Kasumi-1 (cell line): ENCODE measurements at regions not wholly inside any gene's neighbourhood (a gene's known extent, or its start where the extent isn't known, plus 50 kb on each side); places are given as distances from the start of the nearest gene placed in this dataset.
"Not testable (repeated sequence)": the region's sequence is repeated elsewhere in the genome, so short reads cannot be mapped to it uniquely, and the experiment has no call there.

ENCODE experiments used
- DNase-seq, 2 experiments: peaks; one replicate each; lab custom pipeline; 2025; lab: John Stamatoyannopoulos, UW

- DNase-seq = no peak
These were observed 109.0 kb downstream of the ANXA3 start for GRCh38 chr4:78660559-78660958.

- DNase-seq = no peak
These were observed 109.6 kb downstream of the ANXA3 start for GRCh38 chr4:78661086-78661690.

GRCh38 chr4:78661921-78662521, 110.5 kb downstream of the ANXA3 start:
- no peak for DNase-seq

- DNase-seq = no peak
These were observed 111.1 kb downstream of the ANXA3 start for GRCh38 chr4:78662658-78663057.

GRCh38 chr4:78664296-78664695, 111.9 kb upstream of the BMP2K start:
- not testable (repeated sequence) for DNase-seq

GRCh38 chr4:78665216-78665770, 110.9 kb upstream of the BMP2K start:
- DNase-seq = no peak

- DNase-seq = peak; percentile 62 to 80
These were observed 109.3 kb upstream of the BMP2K start for GRCh38 chr4:78666830-78667258.

GRCh38 chr4:78667325-78667724, 108.8 kb upstream of the BMP2K start:
- DNase-seq = no peak

GRCh38 chr4:78667764-78668163, 108.4 kb upstream of the BMP2K start:
- DNase-seq = peak; percentile 34 to 41

- DNase-seq = peak; percentile 26 to 33
These were observed 106.7 kb upstream of the BMP2K start for GRCh38 chr4:78669453-78669852.

- no peak for DNase-seq
These were observed 104.0 kb upstream of the BMP2K start for GRCh38 chr4:78671903-78672815.

GRCh38 chr4:78673337-78673736, 102.8 kb upstream of the BMP2K start:
- no peak for DNase-seq

GRCh38 chr4:78675325-78675724, 100.8 kb upstream of the BMP2K start:
- DNase-seq = no peak

GRCh38 chr4:78682070-78682469, 94.1 kb upstream of the BMP2K start:
- no peak for DNase-seq

- DNase-seq = peak; percentile 21 to 49
These were observed 92.8 kb upstream of the BMP2K start for GRCh38 chr4:78683352-78683751.

- DNase-seq = no peak
These were observed 91.6 kb upstream of the BMP2K start for GRCh38 chr4:78684325-78685079.

- DNase-seq = no peak
These were observed 88.3 kb upstream of the BMP2K start for GRCh38 chr4:78687818-78688217.

GRCh38 chr4:78688366-78688765, 87.8 kb upstream of the BMP2K start:
- DNase-seq = no peak

GRCh38 chr4:78689261-78689660, 86.9 kb upstream of the BMP2K start:
- no peak for DNase-seq

- DNase-seq = no peak
These were observed 86.3 kb upstream of the BMP2K start for GRCh38 chr4:78689700-78690323.

GRCh38 chr4:78691334-78691754, 84.8 kb upstream of the BMP2K start:
- DNase-seq = peak; percentile 65 to 78
